Liver (tissue), 8 donors: ENCODE measurements at regions not wholly inside any gene's neighbourhood (a gene's known extent, or its start where the extent isn't known, plus 50 kb on each side); places are given as distances from the start of the nearest gene placed in this dataset.

Experiments used
- DNase-seq: peaks from one replicate; pipeline ENCODE4 v3.0.0-alpha.2; 2017; ENCODE audit warnings: low spot score
- H3K27ac ChIP-seq, 2 donors: one replicate each; pipeline ENCODE4 v1.7.0; 2013; ENCODE audit warnings: inconsistent platforms in 2 of 2, low read length in 2 of 2, control low read depth in 1 of 2, low read depth in 1 of 2, mild to moderate bottlenecking in 1 of 2
- H3K27me3 ChIP-seq, 4 donors: one replicate each; pipeline versions ENCODE4 v1.6.1 to v1.7.0; 2013; ENCODE audit warnings: low read length in 3 of 4, inconsistent platforms in 1 of 4, mild to moderate bottlenecking in 1 of 4, moderate library complexity in 1 of 4; ENCODE audit not compliant: control insufficient read depth in 4 of 4, insufficient read depth in 4 of 4
- H3K36me3 ChIP-seq, 4 donors: one replicate each; pipeline versions ENCODE4 v1.6.1 to v1.7.0; 2013; ENCODE audit warnings: low read length in 3 of 4, mild to moderate bottlenecking in 3 of 4, low read depth in 1 of 4, moderate library complexity in 1 of 4; ENCODE audit not compliant: control insufficient read depth in 4 of 4, insufficient read depth in 3 of 4
- H3K4me1 ChIP-seq, 4 donors: one replicate each; pipeline versions ENCODE4 v1.6.1 to v1.7.0; 2013; ENCODE audit warnings: low read length in 3 of 4, mild to moderate bottlenecking in 3 of 4, moderate library complexity in 1 of 4; ENCODE audit not compliant: control insufficient read depth in 4 of 4, insufficient read depth in 4 of 4
- H3K4me3 ChIP-seq, 3 donors: one replicate each; pipeline versions ENCODE4 v1.6.1 to v1.7.0; 2013; ENCODE audit warnings: low read length in 3 of 3, control low read depth in 1 of 3, low read depth in 1 of 3, mild to moderate bottlenecking in 1 of 3
- H3K9ac ChIP-seq, 2 donors: one replicate each; pipeline ENCODE4 v1.7.0; 2013; ENCODE audit warnings: low read length in 2 of 2, mild to moderate bottlenecking in 2 of 2, moderate library complexity in 2 of 2, control low read depth in 1 of 2, low read depth in 1 of 2
- H3K9me3 ChIP-seq, 4 donors: one replicate each; pipeline versions ENCODE4 v1.6.1 to v1.7.0; 2013; ENCODE audit warnings: low read length in 3 of 4; ENCODE audit not compliant: control insufficient read depth in 4 of 4
- EGR1 ChIP-seq, 2 donors: IDR thresholded peaks; 2 replicates each; pipeline ENCODE4 v1.6.1; 2016 to 2018; ENCODE audit warnings: antibody characterized with exemption in 2 of 2, low read depth in 2 of 2
- FOXA1 ChIP-seq: IDR thresholded peaks from 2 replicates; pipeline ENCODE4 v1.6.1; 2016; ENCODE audit warnings: antibody characterized with exemption
- FOXA2 ChIP-seq: IDR thresholded peaks from 2 replicates; pipeline ENCODE4 v1.6.1; 2016; ENCODE audit warnings: antibody characterized with exemption
- GABPA ChIP-seq, 2 donors: IDR thresholded peaks in 1 of 2; conservative IDR thresholded peaks in 1 of 2; 2 replicates each; pipeline ENCODE4 v1.6.1; 2016; ENCODE audit warnings: antibody characterized with exemption in 2 of 2, mild to moderate bottlenecking in 1 of 2, moderate library complexity in 1 of 2
- HNF4A ChIP-seq, 2 donors: conservative IDR thresholded peaks; 2 replicates each; pipeline ENCODE4 v1.6.1; 2016; ENCODE audit warnings: antibody characterized with exemption in 2 of 2, mild to moderate bottlenecking in 2 of 2
- HNF4G ChIP-seq: IDR thresholded peaks from 2 replicates; pipeline ENCODE4 v1.6.1; 2016; ENCODE audit warnings: antibody characterized with exemption
- JUND ChIP-seq, 2 donors: IDR thresholded peaks; 2 replicates each; pipeline ENCODE4 v1.6.1; 2016; ENCODE audit warnings: antibody characterized with exemption in 2 of 2
- NR2F2 ChIP-seq: IDR thresholded peaks from 2 replicates; pipeline ENCODE4 v1.6.1; 2016; ENCODE audit warnings: antibody characterized with exemption
- RAD21 ChIP-seq, 2 donors: IDR thresholded peaks; 2 replicates each; pipeline ENCODE4 v1.6.1; 2016; ENCODE audit warnings: antibody characterized with exemption in 2 of 2, mild to moderate bottlenecking in 2 of 2
- RXRA ChIP-seq, 2 donors: IDR thresholded peaks; 2 replicates each; pipeline ENCODE4 v1.6.1; 2017 to 2018; ENCODE audit warnings: antibody characterized with exemption in 2 of 2, mild to moderate bottlenecking in 1 of 2
- SP1 ChIP-seq: IDR thresholded peaks from 2 replicates; pipeline ENCODE4 v1.6.1; 2018; ENCODE audit warnings: antibody characterized with exemption, mild to moderate bottlenecking
- TAF1 ChIP-seq: conservative IDR thresholded peaks from 2 replicates; pipeline ENCODE4 v1.6.1; 2016; ENCODE audit warnings: antibody characterized with exemption, mild to moderate bottlenecking
- YY1 ChIP-seq: IDR thresholded peaks from 2 replicates; pipeline ENCODE4 v1.6.1; 2016; ENCODE audit warnings: antibody characterized with exemption, mild to moderate bottlenecking
- WGBS: extraction: QIAGEN DNeasy Blood & Tissue Kit; methylation state at CpG from one replicate; pipeline ENCODE4 v1.1.7; 2013; 5-methylcytosine and 5-hydroxymethylcytosine counted together
- TF ChIP-seq, protein P1 (sequence below): IDR thresholded peaks from 2 replicates; pipeline ENCODE4 v1.6.1; 2016; ENCODE audit warnings: antibody characterized with exemption
- TF ChIP-seq, protein P2 (sequence below): IDR thresholded peaks from 2 replicates; pipeline ENCODE4 v1.6.1; 2016; ENCODE audit warnings: antibody characterized with exemption, mild to moderate bottlenecking
- TF ChIP-seq, protein P3 (sequence below): IDR thresholded peaks from 2 replicates; pipeline ENCODE4 v1.6.1; 2016; ENCODE audit warnings: antibody characterized with exemption
- TF ChIP-seq, protein P4 (sequence below): IDR thresholded peaks from 2 replicates; pipeline ENCODE4 v1.6.1; 2016; ENCODE audit warnings: antibody characterized with exemption
- TF ChIP-seq, protein P5 (sequence below): fragments of 150-350 bp; IDR thresholded peaks from 2 replicates; pipeline ENCODE4 v1.5.1; 2017; ENCODE audit warnings: improper control_type of control experiment, low read depth, low read length; ENCODE audit not compliant: missing input control
- donor health status: healthy.
- donor health status: healthy.
- donor health status: healthy.
- donor health status: healthy.
- donor health status: healthy.

DNA sequence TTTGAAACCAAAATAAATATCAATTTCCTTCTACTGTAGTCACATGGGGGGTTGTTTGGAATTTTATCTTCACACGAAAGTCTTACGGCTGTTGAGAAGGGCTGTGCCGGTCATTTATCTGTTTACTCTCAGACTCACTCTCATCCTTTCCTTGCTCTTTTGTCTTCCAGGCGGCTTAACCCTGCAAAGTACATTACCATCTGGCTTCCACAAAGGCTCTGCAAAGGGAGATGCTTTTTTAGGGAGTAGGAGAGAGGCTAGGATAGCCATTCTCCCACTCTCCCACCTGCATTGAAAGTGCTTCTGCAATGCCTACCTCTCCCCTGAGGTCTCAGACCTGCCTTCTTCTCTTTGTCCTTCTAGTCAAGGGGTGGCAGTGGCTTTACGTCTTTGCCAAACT lies 247.6 kb downstream of the MEIS1 start (continued):
- TF ChIP-seq, protein P1, sequence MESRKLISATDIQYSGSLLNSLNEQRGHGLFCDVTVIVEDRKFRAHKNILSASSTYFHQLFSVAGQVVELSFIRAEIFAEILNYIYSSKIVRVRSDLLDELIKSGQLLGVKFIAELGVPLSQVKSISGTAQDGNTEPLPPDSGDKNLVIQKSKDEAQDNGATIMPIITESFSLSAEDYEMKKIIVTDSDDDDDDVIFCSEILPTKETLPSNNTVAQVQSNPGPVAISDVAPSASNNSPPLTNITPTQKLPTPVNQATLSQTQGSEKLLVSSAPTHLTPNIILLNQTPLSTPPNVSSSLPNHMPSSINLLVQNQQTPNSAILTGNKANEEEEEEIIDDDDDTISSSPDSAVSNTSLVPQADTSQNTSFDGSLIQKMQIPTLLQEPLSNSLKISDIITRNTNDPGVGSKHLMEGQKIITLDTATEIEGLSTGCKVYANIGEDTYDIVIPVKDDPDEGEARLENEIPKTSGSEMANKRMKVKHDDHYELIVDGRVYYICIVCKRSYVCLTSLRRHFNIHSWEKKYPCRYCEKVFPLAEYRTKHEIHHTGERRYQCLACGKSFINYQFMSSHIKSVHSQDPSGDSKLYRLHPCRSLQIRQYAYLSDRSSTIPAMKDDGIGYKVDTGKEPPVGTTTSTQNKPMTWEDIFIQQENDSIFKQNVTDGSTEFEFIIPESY = no peak
- no peak for TF ChIP-seq RXRA (IDR thresholded peaks at IDR 0.05)

DNA sequence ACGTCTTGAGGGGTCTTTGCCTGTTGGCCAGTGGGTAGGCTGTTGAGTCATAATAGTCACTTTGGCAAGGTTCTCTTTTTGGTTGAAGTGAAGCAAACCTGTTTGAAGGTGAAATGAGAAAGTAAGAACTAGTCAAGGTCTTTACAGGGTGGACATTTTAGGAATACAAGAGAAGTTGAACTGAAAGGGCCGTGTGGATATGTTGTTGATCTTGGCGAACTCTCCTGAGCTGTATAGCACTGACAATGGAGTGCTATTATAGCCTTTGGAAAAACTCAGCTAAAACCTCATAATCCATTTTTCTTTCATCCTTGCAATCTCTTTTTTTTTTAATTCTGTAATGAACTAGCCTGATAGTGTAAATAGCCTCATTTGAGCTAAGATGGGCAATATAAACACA lies 248.1 kb downstream of the MEIS1 start:
- no peak overlapping the region for H3K4me3 ChIP-seq
- peaks cover 0 to 4% (median 1%) of the 10 kb centered on the region in 4 donors for H3K27me3 ChIP-seq
- TF ChIP-seq, protein P2, sequence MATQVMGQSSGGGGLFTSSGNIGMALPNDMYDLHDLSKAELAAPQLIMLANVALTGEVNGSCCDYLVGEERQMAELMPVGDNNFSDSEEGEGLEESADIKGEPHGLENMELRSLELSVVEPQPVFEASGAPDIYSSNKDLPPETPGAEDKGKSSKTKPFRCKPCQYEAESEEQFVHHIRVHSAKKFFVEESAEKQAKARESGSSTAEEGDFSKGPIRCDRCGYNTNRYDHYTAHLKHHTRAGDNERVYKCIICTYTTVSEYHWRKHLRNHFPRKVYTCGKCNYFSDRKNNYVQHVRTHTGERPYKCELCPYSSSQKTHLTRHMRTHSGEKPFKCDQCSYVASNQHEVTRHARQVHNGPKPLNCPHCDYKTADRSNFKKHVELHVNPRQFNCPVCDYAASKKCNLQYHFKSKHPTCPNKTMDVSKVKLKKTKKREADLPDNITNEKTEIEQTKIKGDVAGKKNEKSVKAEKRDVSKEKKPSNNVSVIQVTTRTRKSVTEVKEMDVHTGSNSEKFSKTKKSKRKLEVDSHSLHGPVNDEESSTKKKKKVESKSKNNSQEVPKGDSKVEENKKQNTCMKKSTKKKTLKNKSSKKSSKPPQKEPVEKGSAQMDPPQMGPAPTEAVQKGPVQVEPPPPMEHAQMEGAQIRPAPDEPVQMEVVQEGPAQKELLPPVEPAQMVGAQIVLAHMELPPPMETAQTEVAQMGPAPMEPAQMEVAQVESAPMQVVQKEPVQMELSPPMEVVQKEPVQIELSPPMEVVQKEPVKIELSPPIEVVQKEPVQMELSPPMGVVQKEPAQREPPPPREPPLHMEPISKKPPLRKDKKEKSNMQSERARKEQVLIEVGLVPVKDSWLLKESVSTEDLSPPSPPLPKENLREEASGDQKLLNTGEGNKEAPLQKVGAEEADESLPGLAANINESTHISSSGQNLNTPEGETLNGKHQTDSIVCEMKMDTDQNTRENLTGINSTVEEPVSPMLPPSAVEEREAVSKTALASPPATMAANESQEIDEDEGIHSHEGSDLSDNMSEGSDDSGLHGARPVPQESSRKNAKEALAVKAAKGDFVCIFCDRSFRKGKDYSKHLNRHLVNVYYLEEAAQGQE = no peak
- TF ChIP-seq, protein P3, sequence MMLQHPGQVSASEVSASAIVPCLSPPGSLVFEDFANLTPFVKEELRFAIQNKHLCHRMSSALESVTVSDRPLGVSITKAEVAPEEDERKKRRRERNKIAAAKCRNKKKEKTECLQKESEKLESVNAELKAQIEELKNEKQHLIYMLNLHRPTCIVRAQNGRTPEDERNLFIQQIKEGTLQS = no peak
- TF ChIP-seq TAF1 (no peak), EGR1 (IDR thresholded peaks at IDR 0.05; ENCODE audit: low read depth in 2 of 2) (no peak), SP1 (no peak), HNF4G (no peak), YY1 (no peak), JUND (IDR thresholded peaks at IDR 0.05) (no peak), FOXA1 (no peak)
- 75% methylated on average over 3 of the region's 3 CpGs for WGBS
- no peak overlapping the region for H3K27ac ChIP-seq
- no peak overlapping the region for H3K9ac ChIP-seq
- no peaks in the 10 kb centered on the region for H3K4me1 ChIP-seq
- no peaks in the 10 kb centered on the region for H3K36me3 ChIP-seq
- no peak for DNase-seq
- no peaks in the 10 kb centered on the region for H3K9me3 ChIP-seq

DNA sequence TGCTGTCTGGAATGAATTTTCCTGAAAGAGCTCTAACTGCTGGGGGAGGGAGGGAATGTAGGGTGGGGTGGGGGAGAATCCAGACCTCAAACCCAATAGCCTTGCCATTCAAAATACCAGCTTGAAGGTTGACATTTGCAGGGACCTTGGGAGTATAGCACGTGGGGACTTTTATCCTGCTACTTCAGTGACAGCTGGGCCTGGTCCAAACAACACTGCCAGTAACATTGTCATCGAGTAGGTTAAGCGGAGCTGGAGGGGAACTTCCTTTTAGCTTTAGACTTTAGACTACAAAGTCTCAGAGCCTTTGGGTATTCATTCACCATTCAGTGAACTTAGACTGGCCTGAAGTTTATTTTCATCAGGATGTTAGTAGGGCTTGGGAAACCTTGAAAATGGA lies 248.7 kb downstream of the MEIS1 start:
- Histone ChIP-seq H3K9me3 (no peaks in the 10 kb centered on the region), H3K9ac (no peak overlapping the region), H3K36me3 (no peaks in the 10 kb centered on the region), H3K27ac (no peak overlapping the region), H3K27me3 (peaks cover 0 to 3% (median 0%) of the 10 kb centered on the region in 4 donors), H3K4me1 (no peaks in the 10 kb centered on the region), H3K4me3 (no peak overlapping the region)
- WGBS = 24% methylated on average over 3 of the region's 3 CpGs
- DNase-seq = no peak
- TF ChIP-seq SP1 = no peak
- no peak for TF ChIP-seq HNF4A (conservative IDR thresholded peaks at IDR 0.05)
- no peak for TF ChIP-seq RAD21 (IDR thresholded peaks at IDR 0.05)
- no peak for TF ChIP-seq TAF1
- TF ChIP-seq FOXA1 = no peak
- TF ChIP-seq GABPA (IDR thresholded peaks at IDR 0.05 in 1 of 2, conservative IDR thresholded peaks at IDR 0.05 in 1 of 2) = no peak
- TF ChIP-seq NR2F2 = no peak
- TF ChIP-seq, protein P2 = no peak
- TF ChIP-seq JUND (IDR thresholded peaks at IDR 0.05) = no peak
- TF ChIP-seq HNF4G = no peak
- TF ChIP-seq EGR1 (IDR thresholded peaks at IDR 0.05; ENCODE audit: low read depth in 2 of 2) = no peak
- TF ChIP-seq, protein P3 = no peak
- TF ChIP-seq YY1 = no peak
- TF ChIP-seq, protein P4, sequence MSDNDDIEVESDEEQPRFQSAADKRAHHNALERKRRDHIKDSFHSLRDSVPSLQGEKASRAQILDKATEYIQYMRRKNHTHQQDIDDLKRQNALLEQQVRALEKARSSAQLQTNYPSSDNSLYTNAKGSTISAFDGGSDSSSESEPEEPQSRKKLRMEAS = no peak
- no peak for TF ChIP-seq RXRA (IDR thresholded peaks at IDR 0.05)
- TF ChIP-seq, protein P5, sequence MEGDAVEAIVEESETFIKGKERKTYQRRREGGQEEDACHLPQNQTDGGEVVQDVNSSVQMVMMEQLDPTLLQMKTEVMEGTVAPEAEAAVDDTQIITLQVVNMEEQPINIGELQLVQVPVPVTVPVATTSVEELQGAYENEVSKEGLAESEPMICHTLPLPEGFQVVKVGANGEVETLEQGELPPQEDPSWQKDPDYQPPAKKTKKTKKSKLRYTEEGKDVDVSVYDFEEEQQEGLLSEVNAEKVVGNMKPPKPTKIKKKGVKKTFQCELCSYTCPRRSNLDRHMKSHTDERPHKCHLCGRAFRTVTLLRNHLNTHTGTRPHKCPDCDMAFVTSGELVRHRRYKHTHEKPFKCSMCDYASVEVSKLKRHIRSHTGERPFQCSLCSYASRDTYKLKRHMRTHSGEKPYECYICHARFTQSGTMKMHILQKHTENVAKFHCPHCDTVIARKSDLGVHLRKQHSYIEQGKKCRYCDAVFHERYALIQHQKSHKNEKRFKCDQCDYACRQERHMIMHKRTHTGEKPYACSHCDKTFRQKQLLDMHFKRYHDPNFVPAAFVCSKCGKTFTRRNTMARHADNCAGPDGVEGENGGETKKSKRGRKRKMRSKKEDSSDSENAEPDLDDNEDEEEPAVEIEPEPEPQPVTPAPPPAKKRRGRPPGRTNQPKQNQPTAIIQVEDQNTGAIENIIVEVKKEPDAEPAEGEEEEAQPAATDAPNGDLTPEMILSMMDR = no peak
- no peak for TF ChIP-seq FOXA2
